HG03135 (cell line): ENCODE measurements at regions not wholly inside any gene's neighbourhood (a gene's known extent, or its start where the extent isn't known, plus 50 kb on each side); places are given as distances from the start of the nearest gene placed in this dataset.

ENCODE experiments used
- ATAC-seq: cut with Tn5 transposase; IDR thresholded peaks from one replicate; pipeline ENCODE4 v1.9.1; 2021; ENCODE audit warnings: mild to moderate bottlenecking, moderate library complexity; ENCODE audit not compliant: unreplicated experiment

DNA sequence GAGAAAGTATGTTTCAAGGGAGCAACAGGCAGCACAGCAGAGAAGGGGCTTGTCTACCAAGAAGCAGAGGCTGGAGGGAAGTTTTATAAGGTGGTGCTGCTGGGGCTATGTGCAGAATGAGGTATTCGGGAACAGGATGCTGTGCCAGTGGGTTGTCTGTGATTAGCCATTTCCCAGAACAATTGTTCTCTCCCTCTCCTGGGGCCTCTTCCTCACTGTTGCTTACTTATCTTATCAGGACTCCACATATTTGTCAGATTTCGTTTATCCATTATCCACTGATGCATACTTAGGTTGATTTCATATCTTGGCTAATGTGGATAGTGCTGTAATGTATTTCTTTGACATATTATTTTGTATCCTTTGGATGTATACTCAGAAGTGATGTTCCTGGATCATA lies 195.1 kb upstream of the RTL1 start:
- ATAC-seq, result no peak

- ATAC-seq, result no peak
Measured at GRCh38 chr14:101101456-101102056, 198.0 kb upstream of the RTL1 start.

DNA sequence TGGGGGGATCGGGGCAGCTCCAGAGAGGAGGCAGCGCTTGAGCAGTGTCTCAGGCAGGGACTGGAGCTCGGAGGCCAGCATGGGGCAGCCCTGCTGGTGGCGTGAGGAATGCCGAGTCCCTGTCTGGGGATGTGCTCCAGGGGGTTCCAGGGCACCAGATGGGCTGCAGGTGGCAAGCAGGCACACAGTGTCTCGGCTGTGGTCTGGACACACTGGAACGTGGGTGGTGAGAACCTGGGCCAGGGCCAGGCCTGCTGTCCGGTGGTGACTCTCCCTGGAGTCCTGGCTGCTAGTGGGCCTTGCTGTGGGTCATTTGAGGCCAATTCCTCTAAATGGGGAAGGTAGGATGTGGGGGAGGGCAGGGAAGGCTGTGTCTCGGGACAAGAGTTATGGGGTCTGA lies 199.4 kb upstream of the RTL1 start:
- ATAC-seq, result no peak

- no peak for ATAC-seq
Measured at GRCh38 chr14:101103321-101103901, 199.9 kb upstream of the RTL1 start.

GRCh38 chr14:101104485-101104884 lies 201.0 kb upstream of the RTL1 start:
- no peak for ATAC-seq

DNA sequence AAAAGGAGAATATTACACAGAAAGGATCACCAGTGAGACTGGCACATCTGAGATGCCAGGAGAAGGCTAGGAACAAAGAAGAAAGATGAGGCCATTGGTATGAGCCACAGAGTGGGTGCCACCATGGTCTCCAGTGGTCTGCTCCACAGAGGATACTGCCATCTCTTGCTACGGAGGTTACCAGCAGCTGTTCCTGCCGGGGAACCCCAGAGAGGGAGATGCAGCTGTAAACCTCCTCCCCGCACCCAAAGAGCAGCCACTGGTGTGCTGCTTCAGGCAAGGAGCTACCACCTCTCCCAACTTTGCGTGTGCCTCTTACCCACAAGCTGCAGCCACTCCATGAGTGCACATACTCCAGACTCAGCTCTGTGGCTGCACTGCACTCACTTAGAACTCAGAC lies 201.5 kb upstream of the RTL1 start:
- no peak for ATAC-seq

- no peak for ATAC-seq
Measured at GRCh38 chr14:101108579-101109346, 205.2 kb upstream of the RTL1 start.

- no peak for ATAC-seq
Measured at GRCh38 chr14:101109347-101109638, 205.8 kb upstream of the RTL1 start.

DNA sequence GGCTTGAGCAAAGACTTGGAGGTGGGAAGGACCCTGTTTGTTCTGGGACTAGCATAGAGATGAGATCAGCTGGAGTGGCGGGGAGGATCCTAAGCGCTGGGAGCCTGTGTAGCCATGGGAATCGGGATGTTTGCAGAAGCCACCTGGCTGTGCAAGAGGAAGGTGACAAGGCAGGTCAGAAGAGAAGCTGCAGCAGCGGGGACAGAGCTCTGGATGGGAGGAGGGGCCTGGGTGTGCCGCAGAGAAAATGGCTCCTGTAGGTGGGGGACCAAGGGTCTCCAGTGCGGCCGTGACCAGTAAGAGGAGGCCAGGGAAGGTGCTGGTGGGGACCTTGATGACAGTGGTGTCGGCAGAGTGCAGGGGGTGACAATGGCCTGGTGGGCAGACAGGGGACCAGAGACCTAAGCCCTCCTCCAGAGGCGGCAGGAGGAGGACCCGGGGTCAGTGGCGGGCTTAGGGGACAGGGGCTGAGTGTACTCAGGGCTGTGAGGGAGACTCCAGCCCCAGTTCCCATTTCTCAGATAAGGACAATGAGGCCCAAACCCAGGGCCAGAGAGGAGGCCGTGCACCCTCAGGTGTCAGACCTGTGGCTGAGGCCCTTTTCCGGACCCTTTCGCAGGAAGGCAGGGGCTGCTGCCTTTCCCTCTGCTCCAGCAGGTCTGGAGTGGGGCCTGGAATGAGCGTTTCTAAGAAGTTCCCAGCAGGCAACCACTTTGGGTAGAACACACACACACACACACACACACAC lies 206.6 kb upstream of the RTL1 start:
- ATAC-seq, result no peak

DNA sequence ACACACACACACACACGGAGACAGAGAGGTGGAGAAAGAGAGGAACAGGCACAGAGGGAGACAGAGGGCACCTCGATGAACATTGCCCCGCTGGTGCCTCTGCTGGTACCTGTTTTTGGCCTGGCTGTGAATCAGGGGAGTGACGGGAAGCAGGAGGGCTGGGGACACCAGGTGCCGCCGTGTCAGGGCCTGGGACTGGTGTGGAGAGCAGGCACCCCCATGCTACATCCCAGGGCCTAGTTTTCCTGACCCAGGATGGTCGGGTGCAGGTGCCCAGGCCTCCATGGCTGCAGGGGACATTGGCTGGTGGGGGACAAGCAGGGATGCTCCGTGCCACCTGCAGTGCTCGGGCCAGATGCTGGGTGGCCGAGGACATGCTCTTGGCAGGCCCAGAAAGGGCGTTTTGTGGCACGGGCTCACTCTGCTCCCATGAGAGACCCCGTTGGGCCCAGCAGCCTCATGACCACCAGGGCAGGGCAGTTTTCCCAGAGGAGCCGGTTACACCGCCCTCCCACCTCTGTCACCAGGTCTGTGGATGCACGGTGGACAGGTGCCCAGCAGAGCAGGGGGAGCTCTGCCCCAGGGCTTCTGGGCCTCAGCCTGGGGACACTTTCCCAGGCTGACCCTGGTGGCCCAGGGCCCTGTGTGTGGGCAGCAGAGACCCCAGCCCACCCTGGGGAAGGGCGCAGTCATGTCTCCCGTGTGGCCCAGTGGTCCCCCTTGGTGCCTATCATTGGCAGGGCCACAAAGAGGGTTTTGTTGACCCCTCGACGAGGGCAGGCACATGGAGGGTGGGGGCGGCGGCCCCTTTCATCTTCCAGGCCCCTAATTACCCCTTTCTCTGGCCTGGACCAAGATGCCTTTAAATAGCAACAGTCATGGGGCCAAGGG lies 207.5 kb upstream of the RTL1 start:
- no peak for ATAC-seq

DNA sequence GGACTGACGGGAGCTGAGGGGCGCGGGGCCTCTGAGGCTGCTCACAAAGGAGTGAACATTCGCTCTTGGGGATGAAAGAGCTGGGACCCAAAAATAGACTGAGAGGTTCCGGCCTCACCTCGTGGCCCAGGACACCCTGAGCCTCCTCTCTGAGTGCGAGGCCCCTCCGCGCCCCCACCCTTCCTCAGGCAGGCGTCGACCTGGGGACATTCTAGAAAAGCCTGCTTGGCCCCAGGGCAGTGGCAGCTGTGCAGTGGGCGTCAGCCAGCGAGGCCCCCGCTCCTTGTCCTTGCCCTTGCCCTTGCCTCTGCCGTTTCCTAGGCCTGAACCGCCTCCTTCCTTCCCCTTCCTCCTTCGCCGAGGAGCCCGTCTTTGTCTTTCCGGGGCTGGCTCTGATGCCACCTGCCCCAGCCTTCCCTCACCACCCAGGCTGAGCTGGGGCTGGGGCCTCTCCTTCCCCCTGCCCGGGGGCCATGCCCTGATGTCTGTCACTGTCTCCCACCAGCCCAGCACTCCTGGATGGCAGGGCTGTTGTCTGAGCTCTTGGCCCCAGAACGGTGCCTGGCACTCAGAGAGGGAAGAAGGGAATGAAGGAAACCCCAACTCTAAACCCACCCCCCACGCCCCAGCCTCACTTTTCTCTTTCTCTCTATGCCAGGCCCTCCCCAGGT lies 208.2 kb upstream of the RTL1 start:
- ATAC-seq, result no peak

DNA sequence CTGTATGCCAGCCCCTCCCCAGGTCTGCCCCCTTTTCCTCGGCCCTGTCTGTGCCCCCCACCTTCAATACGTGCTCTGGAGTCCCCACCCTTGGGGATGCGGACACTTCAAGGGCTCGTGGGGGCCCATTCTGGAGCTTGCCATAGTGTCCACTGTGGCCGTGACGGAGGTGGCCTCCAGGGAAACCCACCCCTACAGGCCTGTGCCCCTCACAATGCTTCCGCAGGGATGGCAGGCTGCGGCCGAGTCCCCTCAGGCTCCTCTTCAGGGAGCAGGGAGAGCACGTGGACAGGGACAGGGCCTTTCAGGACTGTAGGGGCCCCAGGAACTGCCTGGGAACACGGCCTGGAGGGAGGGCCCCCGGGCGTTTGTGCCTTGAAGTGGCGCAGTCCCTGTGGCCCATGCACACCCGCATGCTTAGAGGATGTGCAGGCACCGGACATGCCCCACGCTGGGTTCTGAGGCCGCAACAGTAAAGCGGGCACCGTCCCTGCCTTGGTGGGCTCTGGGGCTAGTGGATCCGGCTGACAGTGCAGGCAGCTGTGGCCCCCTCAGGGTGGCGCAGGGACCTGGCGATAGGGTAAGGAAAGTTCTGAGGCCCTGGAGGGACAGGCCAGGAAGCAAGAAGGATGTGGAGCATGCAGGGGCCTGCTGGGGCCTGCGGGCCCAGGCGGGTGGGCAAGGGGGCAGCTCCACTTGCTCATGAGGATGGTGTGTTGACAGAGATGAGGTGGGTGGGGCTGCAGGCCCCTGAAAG lies 209.0 kb upstream of the RTL1 start:
- ATAC-seq, result no peak

DNA sequence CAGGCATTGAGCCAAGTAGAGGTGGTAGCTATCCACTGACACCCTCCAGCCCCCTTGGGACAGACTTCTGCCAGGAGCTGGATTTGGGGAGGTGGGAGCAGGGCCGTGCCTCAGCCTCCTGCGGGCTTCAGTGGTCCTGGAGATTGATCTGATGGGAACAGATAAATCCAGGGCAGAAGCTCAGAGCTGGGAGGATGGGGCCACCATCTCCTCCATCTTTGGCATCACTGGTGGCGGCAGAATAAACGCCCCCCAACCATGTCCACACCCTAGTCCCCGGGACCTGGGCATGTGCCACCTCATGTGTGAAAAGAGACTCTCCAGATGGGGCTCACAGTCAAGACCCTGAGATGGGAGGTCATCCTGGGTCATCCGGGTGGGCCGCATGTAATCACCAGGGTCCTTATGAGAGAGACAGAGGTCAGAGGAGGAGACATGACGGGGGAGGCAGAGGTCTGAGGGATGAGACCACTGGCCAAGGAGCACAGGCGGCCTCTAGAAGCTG lies 209.6 kb upstream of the RTL1 start:
- no peak for ATAC-seq

GRCh38 chr14:101113835-101114725 lies 210.6 kb upstream of the RTL1 start:
- ATAC-seq, result no peak

- ATAC-seq, result no peak
Measured at GRCh38 chr14:101114726-101115515, 211.4 kb upstream of the RTL1 start.

GRCh38 chr14:101115652-101116051 lies 212.1 kb upstream of the RTL1 start:
- no peak for ATAC-seq

- no peak for ATAC-seq
Measured at GRCh38 chr14:101116065-101116464, 212.5 kb upstream of the RTL1 start.
